ENCODE measurements at regions not wholly inside any gene's neighbourhood (a gene's known extent, or its start where the extent isn't known, plus 50 kb on each side); places are given as distances from the start of the nearest gene placed in this dataset.

DNA sequence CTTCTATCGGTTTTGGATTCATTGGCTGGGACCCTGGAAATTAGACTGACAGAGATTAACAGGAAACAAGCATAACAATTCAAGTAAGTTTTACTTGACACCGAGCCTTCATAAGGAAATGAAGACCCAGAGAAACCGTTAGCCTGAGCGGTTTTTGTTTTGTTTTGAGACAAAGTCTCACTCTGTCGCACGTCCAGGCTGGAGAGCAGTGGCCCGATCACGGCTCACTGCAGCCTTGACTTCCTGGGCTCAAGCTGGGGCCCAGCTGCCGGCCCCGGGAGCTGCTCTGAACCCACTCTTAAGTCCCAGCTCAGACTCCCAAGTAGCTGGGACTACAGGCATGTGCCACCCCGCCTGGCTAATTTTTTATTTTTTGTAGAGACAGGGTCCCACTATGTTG is 321.3 kb downstream of the SEC14L1 start:
- DNase-seq = peak in 4 of 6 experiments; percentile 15 to 55 (median 24)

DNA sequence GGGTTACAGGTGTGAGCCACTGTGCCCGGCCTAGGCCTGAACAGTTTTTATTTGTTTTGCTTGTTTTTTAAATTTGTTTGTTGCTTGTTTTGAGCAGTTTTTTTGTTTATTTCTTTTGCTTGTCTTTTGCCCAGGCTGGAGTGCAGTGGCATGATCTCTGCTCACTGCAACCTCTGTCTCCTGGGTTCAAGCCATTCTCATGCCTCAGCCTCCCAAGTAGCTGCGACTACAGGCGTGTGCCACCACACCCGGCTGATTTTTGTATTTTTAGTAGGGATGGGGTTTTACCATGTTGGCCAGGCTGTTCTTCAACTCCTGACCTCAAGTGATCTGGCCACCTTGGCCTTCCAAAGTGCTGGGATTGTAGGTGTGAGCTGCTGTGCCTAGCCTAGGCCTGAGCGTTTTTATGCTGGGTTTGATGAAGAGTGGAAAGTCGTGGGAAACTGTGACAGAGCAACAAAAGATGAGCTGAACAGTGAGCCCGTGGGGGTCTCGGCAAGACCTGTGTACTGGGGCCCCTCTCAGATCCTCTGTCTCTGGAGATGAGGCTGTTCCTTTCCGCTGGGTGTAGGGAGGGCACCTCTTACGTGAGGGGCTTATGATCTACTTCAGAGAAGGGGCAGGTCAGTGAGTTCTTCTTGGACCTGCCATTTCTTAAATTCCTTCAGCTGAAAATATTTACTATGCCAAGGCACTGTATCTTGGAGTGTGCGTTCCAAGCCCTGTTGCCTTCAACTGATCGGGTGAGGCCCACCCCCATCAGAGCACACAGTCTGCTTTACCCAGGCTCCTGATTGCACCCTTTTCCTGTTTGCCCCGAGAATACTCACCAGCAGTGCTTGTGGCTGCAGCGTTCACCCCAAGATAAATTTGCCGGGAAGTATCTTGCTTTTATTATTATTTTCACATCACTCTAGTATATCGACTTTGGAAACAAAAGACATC is 322.1 kb downstream of the SEC14L1 start:
- no peak for DNase-seq

DNA sequence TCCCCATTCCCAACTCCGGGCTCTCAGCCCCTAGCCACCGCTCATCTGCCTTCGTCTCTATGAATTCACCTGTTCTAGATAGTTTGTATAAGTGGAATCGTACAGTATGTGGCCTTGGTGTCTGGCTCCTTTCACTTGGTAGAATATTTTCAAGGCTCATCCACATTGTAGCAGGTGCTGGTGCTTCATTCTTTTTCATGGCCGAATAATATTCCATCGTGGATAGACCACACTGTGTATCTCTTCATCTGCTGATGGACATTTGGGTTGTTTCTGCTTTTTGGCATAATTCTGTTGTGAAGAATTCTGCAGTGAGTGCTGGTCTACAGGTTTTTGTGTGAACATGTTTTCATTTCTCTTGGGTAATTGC is 324.2 kb downstream of the SEC14L1 start:
- DNase-seq = peak in 1 of 6 experiments; percentile 49

DNA sequence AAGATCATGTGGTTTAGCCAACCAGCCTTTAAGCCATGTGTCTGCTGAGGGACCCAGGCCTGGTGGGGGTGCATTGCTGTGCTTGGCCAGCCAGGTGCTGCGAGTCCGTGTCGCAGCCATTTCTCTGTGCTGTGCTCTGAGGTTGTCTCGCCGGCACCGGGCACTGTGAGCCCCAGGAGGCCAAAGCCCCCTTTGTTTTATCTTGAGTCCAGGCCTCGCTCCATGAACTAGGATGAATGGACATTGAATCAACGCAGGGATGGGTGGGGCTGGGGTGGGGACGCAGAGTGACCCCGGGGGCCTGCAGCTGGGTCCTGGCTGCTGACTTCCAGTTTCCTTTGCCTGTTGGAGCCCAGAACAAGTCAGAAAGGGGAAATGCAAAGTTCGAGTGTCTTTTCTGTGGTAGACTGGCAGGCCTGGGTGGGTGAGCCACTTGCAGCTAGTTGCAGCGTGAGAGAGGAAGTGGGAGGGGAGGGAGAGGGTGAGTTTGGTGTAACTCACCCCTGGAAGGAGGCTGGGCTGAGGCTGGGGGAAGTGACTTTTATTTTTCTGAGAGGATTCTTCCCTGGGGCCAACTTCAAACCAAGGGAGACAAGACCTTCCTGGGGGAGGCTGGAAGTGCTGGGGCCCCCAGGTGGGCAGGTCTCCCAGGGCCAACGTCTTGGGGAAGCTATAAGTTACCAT is 324.7 kb downstream of the SEC14L1 start:
- peak; percentile 62 to 87 (median 76) for DNase-seq

DNA sequence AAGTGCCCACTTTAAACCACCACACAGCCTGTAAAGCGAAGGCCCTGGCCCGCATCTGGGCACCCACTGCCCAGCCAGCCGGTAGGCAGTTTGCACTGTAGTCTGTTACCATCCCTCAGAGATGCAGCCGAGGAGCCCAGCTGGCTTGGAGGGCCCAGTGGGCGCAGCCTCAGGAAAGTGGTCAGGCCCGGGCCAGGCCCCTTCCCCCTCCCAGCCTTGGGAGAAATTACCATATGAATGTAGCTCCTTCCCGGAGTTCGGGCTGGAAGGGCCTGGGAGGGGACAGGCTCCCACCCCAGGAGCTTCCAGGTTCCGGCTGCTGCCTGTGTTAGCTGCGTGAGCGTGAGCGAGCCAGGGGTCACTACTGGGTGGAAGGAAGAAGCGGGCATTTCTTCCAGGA is 325.4 kb downstream of the SEC14L1 start:
- no peak for DNase-seq

DNA sequence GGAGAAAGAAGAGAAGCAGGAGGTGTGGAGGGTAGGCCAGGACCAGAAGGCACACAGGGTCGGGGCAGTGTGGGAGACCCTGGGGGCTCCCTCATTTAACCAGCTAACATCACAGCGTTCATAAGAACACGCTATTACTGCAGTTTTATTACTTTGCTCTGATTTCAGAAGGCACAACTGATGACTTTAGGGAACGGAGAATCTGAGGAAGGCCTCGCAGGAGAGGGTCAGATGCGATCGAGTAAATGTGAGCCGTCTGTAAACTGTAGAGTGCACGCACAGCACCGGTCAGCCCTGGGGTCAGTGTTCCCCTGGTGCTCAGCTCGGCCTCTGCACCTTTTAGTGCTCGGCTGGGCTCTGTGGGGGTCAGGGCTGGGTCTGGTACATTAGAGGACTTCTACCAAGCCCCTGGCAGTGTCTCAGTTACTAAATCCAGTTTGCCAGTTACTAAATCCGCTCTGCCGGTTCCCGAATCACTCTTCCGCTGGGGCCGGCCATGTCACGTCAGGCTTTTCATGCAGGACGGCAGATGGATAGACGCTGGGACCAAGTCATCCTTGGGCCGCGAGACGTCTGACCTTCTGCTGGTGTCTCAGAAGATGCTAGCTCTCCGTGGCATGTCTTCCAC is 325.9 kb downstream of the SEC14L1 start:
- DNase-seq = no peak

DNA sequence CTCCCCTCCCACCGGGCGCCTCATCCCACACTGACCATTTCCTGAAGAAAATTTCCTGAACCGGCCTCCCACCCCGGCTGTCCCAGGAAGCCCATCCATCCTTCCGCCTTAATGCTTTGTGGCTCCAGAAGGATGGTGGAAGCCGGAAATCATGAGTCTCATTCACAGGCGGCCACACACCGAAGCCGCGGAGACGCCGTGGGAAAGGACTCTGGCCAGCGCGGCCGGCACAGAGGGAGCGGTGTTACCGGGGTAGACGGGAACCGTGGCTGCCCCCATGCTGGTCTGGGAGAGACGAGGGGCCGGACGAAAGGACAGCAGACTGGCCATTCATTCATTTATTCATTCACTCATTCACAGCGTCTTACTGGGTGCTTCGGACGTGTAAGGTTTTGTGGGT is 326.8 kb downstream of the SEC14L1 start:
- no peak for DNase-seq

DNA sequence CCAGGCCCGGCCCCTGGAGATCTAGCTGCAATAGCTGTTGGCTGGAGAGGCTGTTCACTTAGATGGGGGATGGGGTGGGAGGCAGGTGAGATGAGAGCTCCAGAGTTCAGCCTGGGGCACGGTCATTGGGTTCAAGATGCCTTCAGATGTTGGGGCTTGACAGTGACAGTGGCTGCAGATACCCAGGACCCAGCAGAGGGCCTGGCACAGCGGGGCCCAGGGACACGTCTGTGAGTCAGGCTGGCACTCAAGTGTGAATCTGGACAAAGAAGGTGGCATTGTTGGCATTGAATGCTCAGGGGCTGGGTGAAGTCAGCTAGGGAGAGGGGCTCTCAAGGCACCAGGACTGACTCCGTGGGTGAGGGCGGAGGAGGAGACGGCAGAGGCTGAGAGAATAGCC is 328.1 kb downstream of the SEC14L1 start:
- no peak for DNase-seq

DNA sequence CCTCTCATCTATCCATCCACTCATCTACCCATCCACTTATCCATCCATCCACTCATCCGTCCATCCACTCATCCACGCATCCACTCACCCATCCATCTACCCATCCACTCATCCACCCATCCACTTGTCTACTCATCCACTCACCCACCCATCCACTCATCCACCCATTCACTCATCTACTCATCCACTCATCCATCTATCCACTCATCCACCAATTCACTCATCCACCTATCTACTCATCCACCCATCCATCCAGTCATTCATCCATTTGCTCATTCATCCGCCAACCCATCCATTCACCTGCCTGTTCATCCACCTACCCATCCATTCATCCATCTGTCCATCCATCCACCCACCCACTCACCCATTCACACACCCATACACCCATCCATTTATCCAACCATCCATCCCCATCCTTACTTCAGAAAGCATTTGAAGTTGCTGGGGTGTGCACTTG is 329.6 kb downstream of the SEC14L1 start:
- DNase-seq = no peak

DNA sequence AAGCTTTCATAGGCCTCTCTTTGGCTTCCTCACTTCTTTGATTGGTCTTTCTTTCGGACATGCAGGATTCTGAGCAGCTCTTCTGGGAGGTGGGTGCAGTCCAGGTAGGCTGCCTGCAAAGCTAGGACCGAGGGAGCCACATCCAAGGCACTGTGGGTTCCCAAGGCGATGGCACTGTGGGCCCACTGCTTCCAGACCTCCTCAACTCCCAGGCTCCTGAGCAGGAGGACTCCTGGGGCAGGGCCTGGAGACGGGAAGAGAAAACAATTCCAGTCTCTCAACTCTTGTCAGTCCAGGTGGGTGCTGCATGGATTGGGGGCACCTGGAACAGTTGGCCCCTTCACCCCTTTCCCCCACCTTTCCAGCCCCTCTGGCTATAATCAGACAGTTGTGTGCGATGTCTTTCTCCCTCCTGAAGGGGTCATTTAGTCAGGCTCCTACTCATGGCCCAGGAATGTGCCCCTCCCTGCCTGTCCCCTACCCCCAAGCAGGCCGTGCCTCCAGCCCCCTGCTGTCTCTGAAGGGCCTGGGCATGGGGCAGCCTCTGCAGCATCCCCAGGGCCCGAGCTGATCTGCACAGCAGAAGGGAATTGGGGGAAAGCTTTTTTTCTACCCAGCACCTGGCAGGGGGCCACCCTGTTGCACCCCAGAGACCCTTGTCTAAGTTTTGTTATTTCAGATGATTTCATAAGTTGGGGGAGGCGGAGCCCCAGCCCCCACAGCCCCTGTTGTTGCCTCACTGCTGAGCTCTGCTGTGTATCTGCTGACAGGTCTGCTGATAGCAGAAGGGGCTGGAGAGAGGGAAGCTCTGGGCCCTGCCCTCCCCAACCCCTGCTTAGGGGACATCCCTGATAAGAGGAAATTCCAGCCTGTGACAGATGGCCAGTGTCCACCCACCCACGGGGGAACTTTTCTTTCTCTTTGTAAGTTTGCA is 330.3 kb downstream of the SEC14L1 start:
- DNase-seq = no peak

DNA sequence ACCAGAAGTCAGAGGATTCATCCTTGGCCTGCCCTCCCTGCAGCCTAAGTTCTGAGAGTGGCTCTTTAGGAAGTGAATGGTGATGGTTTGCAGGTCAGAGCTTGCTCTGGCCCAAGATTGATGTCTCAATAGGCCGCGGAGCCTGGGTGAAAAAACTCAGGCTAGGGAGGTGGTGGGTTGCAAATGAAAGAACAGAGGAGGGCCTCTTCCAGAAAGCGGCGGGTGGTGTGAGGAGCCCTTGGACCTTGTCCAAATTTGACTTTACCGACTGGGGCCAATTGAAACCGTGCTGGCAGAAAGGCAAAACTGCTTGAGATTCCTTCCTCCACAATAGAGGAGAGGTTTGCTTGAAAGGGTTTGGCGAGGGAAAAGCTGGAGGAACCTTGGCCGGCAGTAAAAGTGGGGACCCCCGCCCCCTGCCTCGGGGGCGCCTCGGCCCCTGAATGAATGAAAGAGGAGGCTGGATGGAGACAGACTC is 331.3 kb downstream of the SEC14L1 start:
- no peak for DNase-seq

DNA sequence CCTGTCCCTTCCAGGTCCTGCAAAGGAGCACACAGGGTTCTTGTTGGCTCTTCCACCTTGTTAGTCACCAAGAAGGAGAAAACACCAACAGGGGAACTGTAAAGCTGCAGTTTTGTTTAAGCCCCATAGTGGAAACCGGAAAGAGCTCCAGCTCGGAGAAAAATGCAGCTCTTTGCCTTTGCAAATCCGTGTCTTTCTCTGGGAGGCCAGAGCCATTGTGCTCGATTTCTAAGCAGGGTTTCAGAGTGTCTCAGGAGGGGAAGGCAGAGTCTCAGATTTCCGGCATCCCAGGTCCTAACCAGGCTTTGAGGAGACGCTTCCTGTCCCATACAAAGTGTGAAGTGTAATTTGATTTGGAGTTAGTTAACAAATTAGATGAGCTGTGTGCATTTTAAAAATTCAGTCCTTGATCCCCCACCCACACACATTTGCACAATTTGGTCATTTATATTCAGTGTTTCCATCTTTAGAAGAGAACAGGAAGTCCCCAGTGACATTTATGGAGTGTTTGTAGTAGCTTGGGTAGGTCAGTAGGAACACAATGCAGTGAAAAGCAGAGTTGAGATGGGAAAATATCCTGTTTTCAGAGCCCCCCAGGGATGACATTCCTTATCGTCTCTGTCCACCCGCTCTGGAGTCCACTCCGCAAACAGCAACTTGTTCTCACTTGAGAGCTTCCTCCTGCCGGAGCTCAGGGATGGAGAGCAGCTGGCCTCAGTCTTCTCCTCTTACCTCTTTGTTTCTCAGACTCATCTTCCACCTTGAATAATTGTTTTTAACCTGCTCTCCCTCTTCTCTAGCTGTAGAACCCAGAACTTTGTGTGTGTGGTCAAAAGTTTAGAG is 331.9 kb downstream of the SEC14L1 start:
- peak in 1 of 6 experiments; percentile 42 for DNase-seq

DNA sequence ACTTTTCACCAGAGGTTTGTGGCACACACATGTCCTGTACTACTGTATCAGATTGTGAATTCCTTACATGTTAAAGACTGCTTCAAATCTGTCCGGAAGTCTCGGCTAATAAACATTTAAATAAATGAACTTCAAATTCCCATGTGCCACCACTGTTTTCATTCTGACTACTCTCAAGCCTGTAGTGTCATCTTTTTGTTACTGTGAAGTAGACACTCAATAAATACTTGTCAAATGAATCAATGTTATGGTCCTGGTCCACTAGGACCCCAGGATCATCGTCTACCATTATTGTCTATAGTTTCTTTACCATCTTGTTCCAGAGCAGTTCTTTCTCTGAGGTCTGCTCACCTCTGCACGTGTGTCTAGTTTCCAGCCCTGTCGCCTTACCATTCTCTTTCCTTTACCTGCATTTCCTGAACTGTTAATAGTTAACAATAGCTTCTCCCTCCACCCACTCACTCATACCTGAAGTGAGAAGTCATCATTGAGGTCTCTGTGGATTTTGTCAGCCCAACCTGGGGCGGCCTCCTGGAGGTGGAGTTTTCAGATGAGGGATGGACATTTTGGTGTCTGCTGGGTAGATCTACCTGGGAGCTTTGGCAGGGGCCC is 333.0 kb downstream of the SEC14L1 start:
- DNase-seq = no peak

DNA sequence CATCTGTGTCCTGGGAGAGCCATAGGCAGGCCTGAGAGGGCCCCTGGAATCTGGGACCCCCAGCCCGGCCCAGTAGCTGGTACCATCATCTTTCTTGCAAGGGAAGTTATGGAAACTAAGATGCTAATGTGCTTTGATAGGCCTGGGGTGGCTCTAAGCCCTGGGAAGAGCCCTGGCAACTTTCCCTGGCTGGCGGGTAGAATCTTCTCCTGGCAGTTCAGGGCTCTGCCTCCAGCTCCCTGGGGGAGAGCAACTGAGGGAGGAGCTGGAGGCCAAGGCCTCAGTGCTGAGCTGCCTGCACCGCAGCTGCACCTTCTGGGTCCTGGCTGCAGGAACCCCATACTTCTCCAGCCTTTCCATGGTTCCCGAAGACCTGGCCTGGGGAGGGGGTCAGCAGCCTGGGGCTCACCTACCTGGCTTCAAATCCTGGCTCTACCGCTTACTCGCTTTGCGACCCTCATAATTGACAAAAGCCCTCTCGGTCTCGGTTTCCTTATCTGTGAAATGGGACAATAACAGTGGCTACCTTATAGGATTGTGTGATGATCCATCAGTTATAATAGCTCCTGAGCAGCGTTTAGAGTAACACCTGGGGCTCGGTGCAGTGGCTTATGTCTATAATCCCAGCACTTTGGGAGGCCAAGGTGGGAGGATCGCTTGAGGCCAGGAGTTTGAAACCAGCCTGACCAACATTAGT is 333.7 kb downstream of the SEC14L1 start:
- no peak for DNase-seq

DNA sequence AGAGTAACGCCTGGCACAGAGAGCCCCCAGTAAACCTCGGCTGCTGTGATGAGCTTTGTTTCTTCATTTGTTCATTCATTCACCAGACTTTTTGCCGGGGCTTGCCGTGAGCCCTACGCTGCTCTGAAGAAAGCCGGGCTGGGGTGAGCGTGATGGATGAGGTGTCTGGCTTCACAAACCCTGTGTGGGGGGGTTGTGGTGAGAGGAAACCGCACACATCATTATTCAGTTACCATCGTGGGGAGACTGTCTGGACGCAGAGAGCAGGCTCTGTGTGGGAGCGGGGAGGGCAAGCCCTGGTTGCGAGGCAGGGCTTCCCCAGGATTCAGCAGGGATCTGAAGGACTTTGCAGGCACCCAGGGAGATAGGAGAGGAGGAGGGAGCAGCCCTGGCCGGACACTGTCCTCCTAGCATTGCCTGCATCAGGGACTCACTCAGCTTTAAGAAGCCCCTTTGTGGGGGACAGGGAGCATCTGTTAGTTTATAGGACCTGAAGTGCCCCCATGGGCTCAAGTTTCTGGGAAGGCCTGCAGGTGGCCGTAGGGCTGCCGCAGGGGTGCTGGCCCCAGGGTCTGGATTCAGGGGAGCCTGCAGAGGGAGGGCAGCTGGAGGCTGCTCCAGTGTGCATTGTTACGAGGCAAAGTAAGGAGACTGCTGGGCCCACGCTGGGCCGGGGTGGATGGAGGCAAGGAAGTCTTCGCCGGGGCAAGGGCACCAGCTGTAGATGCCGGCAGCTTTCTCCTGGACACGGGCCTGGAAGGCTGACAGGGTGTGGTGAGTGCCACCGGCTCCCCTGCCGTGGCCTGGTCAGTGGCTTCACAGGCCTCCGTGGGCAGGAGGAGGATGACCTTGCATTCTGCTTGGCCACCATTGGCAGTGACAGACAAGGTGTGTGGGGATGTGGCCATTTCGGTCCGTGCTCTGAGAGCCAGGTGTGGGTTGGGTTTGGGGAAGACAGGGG is 334.5 kb downstream of the SEC14L1 start:
- peak; percentile 41 to 55 (median 45) for DNase-seq

DNA sequence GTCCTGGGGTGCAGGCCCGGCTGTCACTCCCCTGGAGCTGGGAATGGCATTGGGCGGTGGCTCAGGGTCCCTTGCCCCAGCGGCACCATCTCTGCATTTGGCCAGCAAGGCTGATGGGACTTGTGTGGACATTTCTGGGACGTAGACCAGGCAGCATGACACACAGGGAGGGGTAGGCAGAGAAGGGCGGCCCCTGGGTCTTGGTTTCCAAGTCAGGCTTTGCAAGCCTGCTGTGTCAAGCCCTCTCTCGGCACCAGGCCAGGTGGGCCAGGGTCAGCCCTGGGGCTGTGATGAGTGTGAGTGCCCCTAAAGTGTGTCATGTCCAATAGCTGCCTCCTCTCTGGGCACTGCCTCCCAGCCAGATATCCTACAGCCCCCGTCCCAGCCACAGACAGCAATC is 335.2 kb downstream of the SEC14L1 start:
- no peak for DNase-seq

DNA sequence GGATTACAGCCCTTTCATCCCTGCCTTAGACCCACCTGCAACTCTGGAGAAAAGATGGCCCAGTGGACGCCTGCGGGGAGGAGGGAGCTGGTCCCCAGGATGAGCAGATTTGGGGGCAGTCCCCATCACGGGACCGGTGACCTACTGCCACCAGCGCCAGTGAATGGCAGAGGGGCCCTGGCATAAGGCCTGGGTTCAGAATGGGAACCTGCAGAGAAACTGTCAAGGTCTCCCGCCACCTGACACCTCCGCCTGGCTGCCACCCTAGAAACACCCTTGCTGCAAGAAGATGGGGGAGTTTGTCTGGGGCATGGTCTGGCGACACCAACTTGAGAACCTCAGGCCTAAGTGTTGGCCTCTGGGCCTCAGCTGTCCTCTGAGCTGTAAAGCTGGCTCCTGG is 335.7 kb downstream of the SEC14L1 start:
- DNase-seq = peak in 1 of 6 experiments; percentile 20

DNA sequence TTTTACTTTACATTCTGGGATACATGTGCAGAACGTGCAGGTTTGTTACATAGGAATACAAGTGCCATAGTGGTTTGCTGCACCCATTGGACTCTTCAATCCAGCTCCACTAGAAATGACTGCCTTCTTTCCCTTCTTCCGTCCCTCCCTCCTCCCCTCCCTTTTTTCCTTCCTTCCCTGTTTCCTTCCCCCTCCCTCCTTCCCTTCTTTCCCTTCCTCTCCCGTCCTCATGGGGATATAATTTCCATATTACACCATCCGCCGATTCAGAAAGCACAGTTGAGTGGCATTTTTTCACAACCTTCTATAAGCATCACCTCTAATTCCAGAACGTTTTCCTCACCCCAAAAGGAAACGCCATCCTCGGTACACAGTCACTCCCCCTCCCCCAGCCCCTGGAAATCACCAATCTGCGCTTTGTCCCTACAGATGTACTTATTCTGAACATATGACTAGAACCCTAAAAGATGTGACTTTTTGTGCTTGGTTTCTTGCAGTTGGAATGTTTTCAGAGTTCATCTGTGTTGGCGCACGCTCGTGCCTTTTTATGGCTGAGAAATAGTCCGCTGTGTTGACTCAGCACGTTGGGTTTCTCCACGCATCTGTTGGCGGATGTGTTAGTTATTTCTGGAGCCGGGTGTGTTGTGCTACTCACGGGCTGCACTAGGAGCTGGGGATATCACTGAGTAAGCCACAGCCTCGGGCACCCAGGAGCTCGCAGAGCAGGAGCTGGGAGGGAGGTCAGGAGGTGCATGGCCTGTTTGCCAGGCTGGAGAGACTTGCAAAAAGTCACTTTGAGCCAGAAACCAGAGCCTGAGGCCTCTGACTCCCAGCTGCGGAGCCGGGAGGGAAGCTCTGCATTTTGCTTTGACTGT is 336.4 kb downstream of the SEC14L1 start:
- peak in 1 of 6 experiments; percentile 24 for DNase-seq

All from stimulated activated naive CD4-positive, alpha-beta T cell (primary cell).